VCaP (cell line): ENCODE measurements at regions not wholly inside any gene's neighbourhood (a gene's known extent, or its start where the extent isn't known, plus 50 kb on each side); places are given as distances from the start of the nearest gene placed in this dataset.

Experiments used
- H3K27ac ChIP-seq: fragments of 450-650 bp; 2 replicates; pipeline ENCODE4 v1.5.1; 2017
- CTCF ChIP-seq: fragments of 450-650 bp; conservative IDR thresholded peaks from 2 replicates; pipeline ENCODE4 v1.5.1; 2017; ENCODE audit warnings: mild to moderate bottlenecking, moderate library complexity

GRCh38 chr2:59322005-59322404, 1080.9 kb upstream of the FANCL start:
- no peak for TF ChIP-seq CTCF
- no peak overlapping the region for H3K27ac ChIP-seq

GRCh38 chr2:59314031-59314766, 1073.1 kb upstream of the FANCL start:
- TF ChIP-seq CTCF = no peak
- no peak overlapping the region for H3K27ac ChIP-seq

DNA sequence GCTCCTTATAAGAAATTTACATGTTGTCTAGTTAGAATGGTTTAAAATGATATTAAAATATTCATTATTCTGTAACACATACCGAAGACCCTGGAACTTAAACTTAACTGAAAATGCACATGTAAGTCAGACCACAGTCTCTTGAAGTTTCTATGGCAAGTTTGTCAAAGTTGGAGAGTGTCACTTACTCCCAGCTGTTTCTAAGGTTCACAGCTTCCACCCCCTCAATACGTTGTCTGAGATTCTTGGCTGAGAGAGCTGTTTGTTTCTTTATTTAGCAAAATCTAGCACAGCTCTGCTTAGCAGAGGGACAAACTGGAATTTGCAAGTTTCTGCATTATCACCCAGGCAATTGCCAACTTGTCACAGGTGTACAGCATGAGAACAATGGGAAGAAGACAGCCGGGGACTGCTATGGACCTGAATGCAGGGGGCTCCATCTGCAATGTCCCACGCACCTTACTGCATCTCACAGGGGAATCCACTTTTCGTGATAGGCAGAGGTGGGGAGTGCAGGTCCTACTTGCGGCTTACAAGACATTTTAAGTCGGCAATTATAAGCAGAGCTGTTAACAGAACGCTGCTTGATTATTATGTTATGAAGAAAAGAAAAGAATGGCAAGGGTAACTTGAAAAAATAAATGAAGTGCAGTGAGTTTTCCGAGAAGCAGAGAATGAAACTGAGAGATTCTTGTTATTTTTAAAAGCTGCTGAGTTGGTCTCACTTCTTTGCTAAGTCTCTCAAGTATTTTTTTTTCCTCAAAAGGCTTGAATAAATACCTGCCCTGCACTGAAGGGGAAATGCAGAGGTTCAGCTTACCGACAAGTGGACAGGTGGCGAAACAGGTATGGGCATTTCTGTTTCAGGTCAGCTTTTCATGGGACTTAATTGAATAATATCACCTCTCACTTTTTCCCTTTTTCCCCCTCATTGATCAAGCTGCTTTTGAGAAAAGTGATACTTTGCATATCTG, 1072.1 kb upstream of the FANCL start:
- no peak overlapping the region for H3K27ac ChIP-seq
- no peak for TF ChIP-seq CTCF

GRCh38 chr2:59312029-59312428, 1070.9 kb upstream of the FANCL start:
- H3K27ac ChIP-seq = no peak overlapping the region
- no peak for TF ChIP-seq CTCF

DNA sequence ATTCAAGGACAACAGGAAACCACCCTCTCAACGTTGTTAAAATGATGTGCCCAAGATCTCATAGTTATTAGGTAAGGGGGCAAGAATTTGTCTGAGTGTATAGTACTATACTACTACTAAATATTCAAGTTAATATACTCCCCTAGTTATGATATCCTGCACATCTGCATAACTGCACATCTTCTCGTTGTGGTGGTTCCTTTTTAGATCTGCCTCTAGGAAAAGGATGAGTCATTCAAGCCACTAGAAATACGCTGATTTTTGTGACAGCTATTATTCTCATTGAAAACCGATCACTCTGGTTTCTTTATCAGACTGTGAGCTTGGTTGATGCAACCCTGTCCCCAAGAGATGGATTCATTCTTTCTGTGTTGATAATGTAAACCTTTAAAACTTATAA, 1067.0 kb upstream of the FANCL start:
- no peak overlapping the region for H3K27ac ChIP-seq
- TF ChIP-seq CTCF = no peak

DNA sequence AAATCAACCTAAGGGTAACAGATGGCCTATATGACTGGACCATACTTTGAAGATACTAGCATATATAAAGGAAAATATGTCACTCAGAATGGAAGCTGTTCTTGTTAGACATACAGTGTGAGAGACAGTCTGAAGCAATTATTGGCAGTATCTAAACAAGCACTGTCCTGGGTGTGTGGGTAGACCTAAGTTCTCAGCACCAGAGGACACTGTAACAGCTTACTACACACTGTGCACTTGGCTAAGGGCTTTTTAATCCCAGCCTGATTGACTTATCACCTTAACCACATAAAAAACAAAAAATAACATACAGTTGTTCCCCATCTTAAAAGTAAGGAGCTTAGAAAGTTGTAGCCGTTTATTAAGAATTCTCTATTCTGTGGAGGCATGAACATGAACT, 1066.1 kb upstream of the FANCL start:
- no peak for TF ChIP-seq CTCF

GRCh38 chr2:59303272-59303671, 1062.1 kb upstream of the FANCL start:
- H3K27ac ChIP-seq = no peak overlapping the region
- no peak for TF ChIP-seq CTCF

More for the DNA sequence above, 1066.1 kb upstream of the FANCL start:
- no peak overlapping the region for H3K27ac ChIP-seq
